GM12878 (cell line): ENCODE measurements at regions not wholly inside any gene's neighbourhood (a gene's known extent, or its start where the extent isn't known, plus 50 kb on each side); places are given as distances from the start of the nearest gene placed in this dataset.

Experiments
- ATAC-seq: fragments of 200-7000 bp; cut with Tn5 transposase; 3 replicates; pipeline ENCODE4 v1.9.1; 2020; ENCODE audit warnings: mild to moderate bottlenecking, moderate library complexity
- BruUV-seq: library from RNA; stranded (reverse); fragments of 400-500 nt; replicated peaks from 2 replicates; lab custom pipeline; 2021; lab: Mats Ljungman, UMichigan
- CTCF ChIA-PET: fragments of 300-600 bp; sonication (Branson Sonifier 250); formaldehyde crosslinking; extraction: SDS; loops from one replicate; lab custom pipeline; 2021; ENCODE audit warnings: inconsistent platforms; lab: Yijun Ruan, JAX
- POLR2A ChIA-PET: fragments of 350-600 bp; formaldehyde crosslinking; extraction: SDS; loops from one replicate; lab custom pipeline; 2021; ENCODE audit warnings: inconsistent platforms; lab: Charles Lee
- RAD21 ChIA-PET: fragments of 300-600 bp; sonication (Branson Sonifier 250); formaldehyde crosslinking; loops from one replicate; lab custom pipeline; 2023; ENCODE audit warnings: antibody characterized with exemption; ENCODE audit not compliant: unreplicated experiment; lab: Charles Lee
- SMC1A ChIA-PET: fragments of 300-600 bp; sonication (Branson Sonifier 250); formaldehyde crosslinking; loops from one replicate; lab custom pipeline; 2023; ENCODE audit not compliant: unreplicated experiment, uncharacterized antibody; lab: Charles Lee
- DNase-seq: peaks from one replicate; pipeline ENCODE4 v3.0.0-alpha.2; 2011; ENCODE audit warnings: low read depth, low spot score
- FAIRE-seq: peaks from 3 replicates; lab custom pipeline; 2011; peaks lifted over from hg19 to GRCh38; lab: Jason Lieb, UNC
- H2AFZ ChIP-seq: 2 replicates; pipeline ENCODE4 v1.6.0; 2011; ENCODE audit warnings: low read depth, low read length, control low read depth; ENCODE audit not compliant: control insufficient read depth
- H3K27ac ChIP-seq: 2 replicates; pipeline ENCODE4 v1.5.1; 2011; ENCODE audit warnings: control low read depth; ENCODE audit not compliant: control insufficient read depth, insufficient read depth
- H3K27me3 ChIP-seq, 2 experiments: replicated peaks in 1 of 2; 2 replicates each; pipeline versions ENCODE4 v1.6.0 to v1.6.1; 2011; ENCODE audit warnings: low read length in 1 of 2; ENCODE audit not compliant: control insufficient read depth in 2 of 2, insufficient read depth in 2 of 2
- H3K36me3 ChIP-seq, 2 experiments: 2 replicates each; pipeline ENCODE4 v1.5.1; 2011; ENCODE audit warnings: low read length in 1 of 2; ENCODE audit not compliant: control insufficient read depth in 2 of 2, insufficient read depth in 2 of 2
- H3K4me1 ChIP-seq: 2 replicates; pipeline ENCODE4 v1.6.1; 2011; ENCODE audit warnings: mild to moderate bottlenecking, low read length, moderate library complexity, mixed read lengths; ENCODE audit not compliant: control insufficient read depth, insufficient read depth
- H3K4me2 ChIP-seq: 2 replicates; pipeline ENCODE4 v1.6.0; 2011; ENCODE audit warnings: control low read depth; ENCODE audit not compliant: control insufficient read depth, insufficient read depth
- H3K4me3 ChIP-seq: fragments of 200-600 bp; sonication (generic); 2 replicates; pipeline ENCODE4 v1.5.1; 2016
- H3K79me2 ChIP-seq: 2 replicates; pipeline ENCODE4 v1.6.0; 2011; ENCODE audit warnings: low read length; ENCODE audit not compliant: control insufficient read depth, insufficient read depth
- H3K9ac ChIP-seq: 2 replicates; pipeline ENCODE4 v1.8.0; 2011; ENCODE audit warnings: low read length, control low read depth, mixed read lengths; ENCODE audit not compliant: control insufficient read depth, insufficient read depth
- H3K9me3 ChIP-seq: replicated peaks from 3 replicates; pipeline ENCODE4 v1.5.1; 2011; ENCODE audit warnings: mild to moderate bottlenecking, low read length; ENCODE audit not compliant: control insufficient read depth, insufficient read depth
- H4K20me1 ChIP-seq: 2 replicates; pipeline ENCODE4 v1.6.0; 2011; ENCODE audit not compliant: control insufficient read depth, insufficient read depth
- BACH1 ChIP-seq: fragments of 450-650 bp; IDR thresholded peaks from 2 replicates; pipeline ENCODE4 v1.6.1; 2017; ENCODE audit warnings: mild to moderate bottlenecking, borderline replicate concordance
- CHD1 ChIP-seq: IDR thresholded peaks from 2 replicates; pipeline ENCODE4 v1.6.1; 2012; ENCODE audit warnings: low read depth, low read length, improper control_type of control experiment
- E4F1 ChIP-seq: fragments of 450-650 bp; IDR thresholded peaks from 2 replicates; pipeline ENCODE4 v1.6.1; 2018; ENCODE audit warnings: borderline replicate concordance, mild to moderate bottlenecking; ENCODE audit not compliant: partially characterized antibody
- GABPA ChIP-seq: IDR thresholded peaks from 2 replicates; pipeline ENCODE4 v1.6.1; 2014; ENCODE audit warnings: antibody characterized with exemption, low read depth, mild to moderate bottlenecking, inconsistent platforms
- HDAC2 ChIP-seq: fragments of 200-600 bp; sonication (generic); IDR thresholded peaks from 2 replicates; pipeline ENCODE4 v1.6.1; 2017
- NBN ChIP-seq: fragments of 450-650 bp; IDR thresholded peaks from 2 replicates; pipeline ENCODE4 v1.6.1; 2016
- PAX5 ChIP-seq: IDR thresholded peaks from 2 replicates; pipeline ENCODE4 v1.6.1; 2011; ENCODE audit warnings: low read depth, low read length, borderline replicate concordance
- RAD21 ChIP-seq: IDR thresholded peaks from 2 replicates; pipeline ENCODE4 v1.6.1; 2011; ENCODE audit warnings: mild to moderate bottlenecking, low read depth, low read length, moderate library complexity; ENCODE audit not compliant: insufficient read depth
- SP1 ChIP-seq: IDR thresholded peaks from one replicate; pipeline ENCODE4 v1.6.1; 2011; ENCODE audit warnings: low read depth, low read length
- SREBF1 ChIP-seq: IDR thresholded peaks from 2 replicates; pipeline ENCODE4 v1.6.1; 2012; ENCODE audit warnings: mild to moderate bottlenecking, low read length
- TBL1XR1 ChIP-seq: IDR thresholded peaks from 2 replicates; pipeline ENCODE4 v1.6.1; 2012; ENCODE audit warnings: low read depth, low read length, improper control_type of control experiment
- ZSCAN29 ChIP-seq: fragments of 450-650 bp; IDR thresholded peaks from 2 replicates; pipeline ENCODE4 v1.6.1; 2017; ENCODE audit warnings: mild to moderate bottlenecking, moderate library complexity
- WGBS: methylation state at CpG from one replicate; pipeline ENCODE4 v1.1.6; 2016; ENCODE audit warnings: low lambda C conversion rate; ENCODE audit not compliant: insufficient replicate concordance, insufficient coverage; ENCODE audit errors: missing lambda C conversion rate; 5-methylcytosine and 5-hydroxymethylcytosine counted together
- in situ Hi-C: fragments of 300-500 bp; cut with MboI; formaldehyde crosslinking; loops from 9 replicates; pipeline ENCODE4 v1.14.3; 2018; ENCODE audit warnings: mixed read lengths
- intact Hi-C: fragments of 100-400 bp; cut with micrococcal nuclease; formaldehyde crosslinking; loops from one replicate; pipeline ENCODE4 v1.14.2; 2022; ENCODE audit not compliant: unreplicated experiment

DNA sequence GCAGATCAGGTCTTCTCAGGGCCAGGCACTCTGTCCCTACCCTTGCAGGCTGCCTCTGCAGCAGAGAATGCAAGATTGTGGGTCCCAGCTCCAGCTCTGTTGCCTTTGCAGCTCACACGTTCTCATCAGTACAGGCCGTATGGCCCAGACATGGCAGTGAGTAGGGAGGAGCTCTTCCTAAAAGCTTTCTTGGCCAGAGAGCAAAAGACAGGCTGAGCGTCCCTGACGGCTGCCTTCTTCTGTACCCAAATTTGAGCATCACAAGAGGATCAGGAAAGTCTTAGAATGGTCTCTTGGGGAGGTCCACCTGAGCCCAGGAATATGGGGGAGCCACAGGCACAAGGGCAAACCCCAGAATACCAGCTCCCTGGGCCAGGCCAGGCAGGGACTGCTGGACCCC, 266.3 kb upstream of the ZMIZ1 start:
- DNase-seq: no peak
- H3K27me3 ChIP-seq: peaks cover 2 to 5% of the 10 kb centered on the region in 2 experiments; a peak in 2 of 4 replicates
- no peaks in the 10 kb centered on the region for H3K4me1 ChIP-seq
- no peak overlapping the region for H3K9ac ChIP-seq
- TF ChIP-seq PAX5 (no peak), CHD1 (no peak), SP1 (no peak), SREBF1 (no peak), ZSCAN29 (no peak), BACH1 (no peak), RAD21 (no peak), E4F1 (no peak), HDAC2 (no peak), GABPA (no peak), TBL1XR1 (no peak), NBN (no peak)
- H4K20me1 ChIP-seq: no peaks in the 10 kb centered on the region
- no TSS peak for BruUV-seq
- no peak overlapping the region for H2AFZ ChIP-seq
- ChIA-PET POLR2A (no interaction called here), CTCF (no interaction called here), SMC1A (no interaction called here), RAD21 (no interaction called here)
- intact Hi-C loops: no loop called here
- no peaks in the 10 kb centered on the region for H3K36me3 ChIP-seq
- H3K79me2 ChIP-seq: no peaks in the 10 kb centered on the region
- ATAC-seq: no peak
- no peaks in the 10 kb centered on the region for H3K9me3 ChIP-seq
- H3K4me3 ChIP-seq: no peak overlapping the region
- no peak overlapping the region for H3K4me2 ChIP-seq
- FAIRE-seq: no peak
- WGBS: 38% methylated on average over 4 of the region's 4 CpGs
- no peak overlapping the region for H3K27ac ChIP-seq
- in situ Hi-C loops: no loop called here
